NCI-H345 treated with DMSO at 0.1 percent for 48 hours (cell line): ENCODE measurements at regions not wholly inside any gene's neighbourhood (a gene's known extent, or its start where the extent isn't known, plus 50 kb on each side); places are given as distances from the start of the nearest gene placed in this dataset.

Experiments used
- DNase-seq: peaks from one replicate; lab custom pipeline; 2025; ENCODE audit not compliant: unreplicated experiment; lab: John Stamatoyannopoulos, UW

- no peak for DNase-seq
These were observed 101.8 kb downstream of the CAND1 start for GRCh38 chr12:67370979-67371378.

GRCh38 chr12:67377021-67377420 lies 107.9 kb downstream of the CAND1 start:
- no peak for DNase-seq

GRCh38 chr12:67377541-67377940 lies 108.4 kb downstream of the CAND1 start:
- no peak for DNase-seq

DNA sequence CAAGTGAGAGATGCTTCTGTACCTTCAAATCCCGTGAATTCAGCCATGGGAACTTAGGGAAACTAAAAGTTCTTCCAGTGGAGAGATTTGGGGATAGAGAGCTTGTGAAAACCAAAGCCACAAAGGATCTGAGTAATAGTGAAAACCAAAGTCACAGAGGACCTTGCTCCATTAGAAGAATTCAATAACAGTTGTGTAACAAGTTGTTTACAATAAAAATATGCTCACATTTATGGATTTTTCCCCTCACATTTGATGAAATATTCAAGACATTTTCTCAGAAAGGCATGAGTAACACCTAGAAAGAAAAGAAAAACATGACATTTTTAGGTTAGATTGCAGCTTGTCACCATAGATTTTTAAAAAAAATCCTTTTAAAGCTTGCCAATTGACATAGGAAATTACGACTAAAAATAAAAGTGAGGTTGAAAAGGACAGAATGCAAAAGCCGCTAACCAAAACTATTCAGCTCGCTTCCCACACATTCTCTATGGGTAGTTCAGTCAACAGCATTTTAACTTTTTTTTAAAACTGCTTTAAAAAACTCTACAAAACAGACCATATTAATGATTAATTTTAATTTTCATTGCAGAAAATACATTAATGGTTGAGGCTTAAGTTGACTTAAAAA lies 113.2 kb downstream of the CAND1 start:
- no peak for DNase-seq

GRCh38 chr12:67386869-67387565 lies 117.9 kb downstream of the CAND1 start:
- no peak for DNase-seq

GRCh38 chr12:67388331-67389138 lies 119.4 kb downstream of the CAND1 start:
- DNase-seq, result no peak

GRCh38 chr12:67390273-67390672 lies 121.1 kb downstream of the CAND1 start:
- DNase-seq, result no peak

DNA sequence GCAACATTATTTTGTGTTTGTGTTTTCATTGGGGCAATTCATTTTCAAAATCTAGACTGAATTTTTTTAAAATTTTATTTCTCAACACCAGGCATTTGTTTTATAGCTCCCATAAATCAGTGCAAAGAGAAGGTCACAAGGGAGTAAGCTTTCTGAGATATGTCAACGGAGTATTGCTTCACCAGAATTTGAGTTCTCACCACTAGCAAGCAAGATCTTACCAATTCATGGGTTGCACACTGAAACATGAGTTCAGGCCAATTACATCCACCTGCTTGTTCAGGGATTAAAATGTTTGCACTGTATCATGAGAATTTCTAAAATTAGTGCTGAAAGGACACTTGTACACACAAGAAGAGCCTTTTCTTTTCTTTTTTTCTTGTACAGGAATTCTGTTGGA lies 121.9 kb downstream of the CAND1 start:
- no peak for DNase-seq

DNA sequence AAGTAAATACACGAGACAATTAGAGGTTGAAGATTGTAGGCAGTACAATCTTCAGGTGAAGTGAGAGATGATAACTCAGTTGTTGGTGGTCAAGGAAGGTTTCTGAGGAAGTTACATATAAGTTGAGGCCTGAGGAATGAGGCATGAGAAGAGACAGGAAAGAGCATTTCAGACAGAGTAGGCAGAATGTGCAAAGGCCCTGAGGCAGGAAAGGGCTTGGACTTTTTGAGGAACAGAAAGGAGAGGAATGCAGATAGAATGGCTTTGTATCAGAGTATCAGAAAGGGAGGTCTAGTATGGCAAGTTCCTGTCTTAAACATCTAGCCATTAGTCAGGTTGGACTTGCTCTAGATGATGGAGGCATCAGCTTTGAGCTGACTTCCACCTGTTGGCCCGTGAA lies 122.5 kb downstream of the CAND1 start:
- no peak for DNase-seq

- no peak for DNase-seq
These were observed 125.4 kb downstream of the CAND1 start for GRCh38 chr12:67394550-67394949.

DNA sequence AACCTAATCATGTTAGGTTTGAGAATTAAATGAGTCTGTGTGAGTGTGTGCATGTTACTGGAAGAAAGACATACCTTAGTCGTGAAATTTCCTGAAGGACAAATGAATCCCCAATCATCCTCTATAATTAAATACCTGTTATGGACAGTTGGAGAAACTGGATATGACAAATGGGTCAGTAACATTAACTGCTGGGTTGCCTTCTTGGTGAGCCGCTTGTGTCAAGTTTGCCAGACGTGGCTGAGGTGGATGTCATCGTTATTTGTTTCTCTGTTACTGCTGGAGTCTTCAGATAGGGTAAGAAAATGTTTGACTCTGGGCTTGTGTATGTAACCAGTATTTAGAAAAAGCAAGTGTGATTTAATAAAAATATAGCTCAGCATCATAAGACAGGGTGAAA lies 131.6 kb downstream of the CAND1 start:
- no peak for DNase-seq

DNA sequence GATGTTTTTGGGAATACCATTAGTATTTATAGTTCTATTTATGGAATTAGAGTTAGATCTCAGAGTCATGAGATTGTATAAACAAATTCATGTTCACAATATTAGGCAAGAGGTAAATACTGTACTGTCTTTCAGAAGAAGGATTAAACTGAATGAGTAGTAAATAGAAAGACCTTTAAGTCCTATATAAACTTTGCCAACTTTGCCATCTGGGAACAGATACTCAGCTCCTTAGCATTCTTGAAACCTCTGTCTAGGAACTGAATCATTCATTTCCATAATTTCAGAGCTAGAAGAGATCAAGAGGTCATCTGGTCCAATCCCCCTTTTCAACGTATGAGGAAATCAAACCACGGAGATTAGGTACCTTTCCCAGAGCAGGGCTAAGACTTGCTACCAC lies 141.1 kb downstream of the CAND1 start:
- no peak for DNase-seq

DNA sequence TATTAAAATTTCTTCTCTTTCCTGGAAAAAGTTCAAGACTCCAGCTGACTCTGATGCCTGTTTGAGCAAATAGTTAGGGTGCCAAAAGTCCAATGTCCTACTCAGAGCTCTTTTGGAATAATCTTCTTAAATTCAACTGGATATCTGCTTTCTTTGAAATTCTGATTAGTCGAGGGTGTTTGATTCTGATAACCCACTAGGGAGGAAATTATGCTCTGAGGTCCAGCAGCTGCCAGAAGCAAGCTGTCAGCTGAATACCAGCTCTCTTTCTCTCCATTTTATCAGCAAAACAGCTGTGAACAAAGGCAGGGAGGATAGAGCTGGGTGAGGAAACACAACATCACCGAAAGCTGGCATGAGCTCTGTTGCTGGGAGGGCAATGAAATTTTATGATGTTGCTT lies 141.5 kb downstream of the CAND1 start:
- DNase-seq, result no peak

DNA sequence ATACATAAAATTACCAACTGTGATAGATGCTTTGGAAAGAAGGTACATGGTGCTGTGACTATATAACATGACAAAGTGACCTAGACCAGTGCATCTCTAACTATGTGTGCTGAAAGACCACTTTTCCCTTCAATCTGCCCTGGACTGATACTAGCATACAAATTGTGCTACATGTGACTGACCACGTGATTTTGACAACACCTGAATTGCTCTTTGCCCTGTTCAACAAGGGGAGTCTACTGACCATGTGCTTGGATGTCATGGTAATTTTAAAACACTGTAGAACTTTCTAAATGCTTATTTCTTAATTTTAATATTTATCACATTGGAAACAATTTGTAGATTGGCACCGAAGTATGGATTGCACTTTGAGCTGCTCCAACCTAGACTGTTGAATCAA lies 142.4 kb downstream of the CAND1 start:
- DNase-seq, result no peak

GRCh38 chr12:67413577-67413976 lies 144.4 kb downstream of the CAND1 start:
- peak; percentile 7 for DNase-seq

- DNase-seq, result no peak
These were observed 145.0 kb downstream of the CAND1 start for GRCh38 chr12:67414011-67414715.

- DNase-seq, result no peak
These were observed 146.3 kb downstream of the CAND1 start for GRCh38 chr12:67415473-67415872.

DNA sequence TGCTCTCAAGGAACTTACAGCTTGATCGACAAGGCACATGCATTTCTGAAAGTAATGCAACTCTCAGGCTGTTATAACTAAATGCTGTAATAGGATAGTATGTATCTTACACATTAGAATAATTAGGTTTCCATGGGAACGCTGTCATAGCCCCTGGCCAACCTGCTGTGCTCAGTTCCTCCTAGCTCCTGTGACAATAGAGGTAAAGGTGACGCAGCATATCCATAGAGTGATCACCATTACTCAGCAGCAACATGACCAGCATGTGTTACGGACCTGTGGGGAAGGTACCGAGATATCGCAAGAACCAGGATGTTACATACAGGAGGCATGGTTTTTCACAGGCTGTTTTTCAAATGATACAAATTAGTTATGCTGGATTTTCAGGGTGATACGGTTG lies 150.7 kb downstream of the CAND1 start:
- DNase-seq, result no peak

DNA sequence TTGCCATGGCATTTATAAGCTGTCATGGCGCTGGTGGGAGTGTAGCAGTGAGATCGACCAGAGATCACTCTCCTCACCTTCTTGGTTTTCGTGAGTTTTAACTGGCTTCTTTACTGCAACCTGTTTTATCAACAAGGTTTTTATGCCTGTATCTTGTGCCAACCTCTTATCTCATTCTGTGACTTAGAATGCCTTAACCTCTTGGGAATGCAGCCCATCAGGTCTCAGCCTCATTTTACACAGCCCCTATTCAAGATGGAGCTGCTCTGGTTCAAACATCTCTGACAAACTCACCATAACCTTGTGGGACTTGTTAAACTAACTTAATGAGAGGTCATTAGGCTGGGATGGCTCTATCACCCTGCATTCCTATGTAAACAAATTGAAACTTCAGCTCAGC lies 151.3 kb downstream of the CAND1 start:
- DNase-seq, result no peak

DNA sequence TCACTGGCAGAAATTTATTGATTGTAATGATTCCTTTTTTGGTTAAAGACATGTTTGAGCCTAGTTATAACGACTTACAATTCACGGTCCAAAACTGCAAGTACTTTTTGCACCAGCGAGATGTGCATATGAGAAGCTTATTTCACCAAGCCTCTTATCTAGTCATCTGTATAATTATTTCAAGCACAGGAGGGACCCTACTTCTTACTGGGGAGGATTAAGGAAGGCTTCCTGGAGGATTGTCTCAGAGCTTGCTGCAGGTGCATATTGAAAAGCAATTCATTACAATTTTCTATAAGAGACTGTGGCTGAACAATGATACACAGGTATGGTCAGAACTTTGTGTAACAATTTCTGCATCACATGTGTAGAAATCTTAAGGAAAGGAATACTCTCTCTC lies 152.9 kb downstream of the CAND1 start:
- no peak for DNase-seq

GRCh38 chr12:67424784-67425183 lies 155.6 kb downstream of the CAND1 start:
- no peak for DNase-seq

DNA sequence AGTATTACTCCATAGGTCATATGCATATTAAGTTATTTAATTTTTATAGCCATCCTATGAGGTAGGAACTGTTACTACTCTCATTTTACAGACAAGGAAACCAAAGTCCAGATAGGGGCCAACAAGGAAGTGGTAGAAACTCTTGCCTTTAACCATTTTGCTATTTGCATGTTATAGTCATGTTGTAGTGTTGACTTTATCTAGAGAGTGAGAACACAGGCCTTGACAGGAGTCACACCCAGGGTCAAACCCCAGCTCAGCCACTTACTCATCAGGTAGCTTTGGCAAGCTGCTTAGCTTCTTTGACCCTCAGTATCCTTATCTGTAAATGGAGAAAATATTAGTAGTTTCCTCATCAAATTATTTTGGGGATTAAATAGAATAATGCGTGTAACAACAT lies 156.2 kb downstream of the CAND1 start:
- no peak for DNase-seq
